Muscle of leg (tissue), 3 donors: ENCODE measurements at regions not wholly inside any gene's neighbourhood (a gene's known extent, or its start where the extent isn't known, plus 50 kb on each side); places are given as distances from the start of the nearest gene placed in this dataset.
"Not testable (repeated sequence)": the region's sequence is repeated elsewhere in the genome, so short reads cannot be mapped to it uniquely, and the experiment has no call there.

ENCODE experiments used
- DNase-seq: peaks from one replicate; pipeline ENCODE4 v3.0.0; 2013
- H3K27ac ChIP-seq: one replicate; pipeline ENCODE4 v1.5.1; 2013; ENCODE audit warnings: mild to moderate bottlenecking, low read length, control low read depth
- H3K27me3 ChIP-seq: one replicate; pipeline ENCODE4 v1.6.1; 2013; ENCODE audit warnings: low read length; ENCODE audit not compliant: control insufficient read depth, insufficient read depth
- H3K36me3 ChIP-seq: one replicate; pipeline ENCODE4 v1.6.1; 2013; ENCODE audit warnings: low read length; ENCODE audit not compliant: control insufficient read depth, insufficient read depth
- H3K4me1 ChIP-seq: one replicate; pipeline ENCODE4 v1.6.1; 2013; ENCODE audit warnings: low read length; ENCODE audit not compliant: control insufficient read depth, insufficient read depth
- H3K4me3 ChIP-seq: one replicate; pipeline ENCODE4 v1.5.1; 2013; ENCODE audit warnings: low read length, control low read depth
- H3K9me3 ChIP-seq: replicated peaks from 2 replicates; pipeline ENCODE4 v1.6.1; 2013; ENCODE audit warnings: low read depth, low read length; ENCODE audit not compliant: control insufficient read depth
- WGBS: methylation state at CpG from one replicate; pipeline ENCODE4 v1.1.5; 2013; ENCODE audit warnings: missing lambda C conversion rate; ENCODE audit not compliant: insufficient coverage; 5-methylcytosine and 5-hydroxymethylcytosine counted together

DNA sequence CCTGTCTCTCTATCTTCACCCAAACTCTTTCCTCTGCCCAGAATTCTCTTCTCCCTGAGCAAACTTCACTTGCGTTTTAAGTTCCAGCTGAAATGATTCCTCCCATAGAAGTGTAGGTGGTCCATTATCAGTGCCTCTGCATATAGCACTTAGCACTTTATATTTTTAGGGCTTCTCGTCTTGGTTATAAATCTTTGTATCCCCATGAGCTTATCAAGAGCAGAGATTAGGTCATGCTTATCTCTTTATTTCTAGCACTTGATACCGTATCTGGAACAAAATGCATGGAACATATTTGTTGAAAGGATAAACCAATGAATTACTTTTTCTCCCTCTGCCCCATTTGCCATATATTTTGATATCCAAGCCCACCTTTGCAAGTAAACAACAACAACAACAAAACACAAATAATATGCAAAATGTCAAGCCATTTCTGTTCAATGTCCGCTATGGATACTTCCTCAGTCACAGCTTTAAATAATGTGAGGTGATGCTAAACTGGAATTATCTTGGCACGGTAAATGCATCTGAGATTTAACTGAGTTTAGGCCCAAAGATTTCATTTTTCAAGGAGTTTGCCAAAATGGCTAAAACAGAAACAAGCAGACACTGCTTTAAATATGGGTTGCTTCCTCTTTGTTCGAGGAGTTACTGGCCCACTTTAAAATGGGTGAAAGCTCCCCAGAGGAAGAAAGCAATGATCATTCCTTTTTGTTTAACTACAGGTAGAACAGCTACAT lies 106.2 kb upstream of the STMND1 start:
- WGBS: no CpG with 5 or more reads among the region's 6 CpGs
- Histone ChIP-seq H3K36me3 (no peaks in the 10 kb centered on the region), H3K4me3 (no peak overlapping the region), H3K27me3 (no peaks in the 10 kb centered on the region), H3K9me3 (no peaks in the 10 kb centered on the region), H3K4me1 (peaks cover 3% of the 10 kb centered on the region), H3K27ac (no peak overlapping the region)
- peak; percentile 78 for DNase-seq

DNA sequence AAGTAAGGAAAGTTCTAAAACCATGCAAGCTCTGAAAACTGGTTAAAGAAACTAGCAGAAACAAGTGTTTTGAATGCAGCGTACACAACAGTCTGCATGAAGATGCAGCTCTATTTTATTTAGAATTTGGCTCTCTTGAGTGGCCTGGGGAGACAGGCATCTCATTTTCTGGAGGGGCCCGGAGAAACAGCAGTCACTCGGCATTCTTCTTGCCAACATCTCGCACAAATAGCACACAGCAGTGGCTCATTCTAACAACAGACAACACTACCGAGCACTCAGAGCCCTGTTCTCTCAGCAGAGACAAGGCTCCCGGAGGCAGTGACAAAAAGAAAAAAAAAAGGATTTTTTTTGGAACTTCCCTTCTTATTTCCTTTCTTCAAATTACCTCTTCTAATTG lies 108.5 kb upstream of the STMND1 start:
- 60% methylated on average over 1 of the region's 6 CpGs for WGBS
- H3K4me3 ChIP-seq: no peak overlapping the region

DNA sequence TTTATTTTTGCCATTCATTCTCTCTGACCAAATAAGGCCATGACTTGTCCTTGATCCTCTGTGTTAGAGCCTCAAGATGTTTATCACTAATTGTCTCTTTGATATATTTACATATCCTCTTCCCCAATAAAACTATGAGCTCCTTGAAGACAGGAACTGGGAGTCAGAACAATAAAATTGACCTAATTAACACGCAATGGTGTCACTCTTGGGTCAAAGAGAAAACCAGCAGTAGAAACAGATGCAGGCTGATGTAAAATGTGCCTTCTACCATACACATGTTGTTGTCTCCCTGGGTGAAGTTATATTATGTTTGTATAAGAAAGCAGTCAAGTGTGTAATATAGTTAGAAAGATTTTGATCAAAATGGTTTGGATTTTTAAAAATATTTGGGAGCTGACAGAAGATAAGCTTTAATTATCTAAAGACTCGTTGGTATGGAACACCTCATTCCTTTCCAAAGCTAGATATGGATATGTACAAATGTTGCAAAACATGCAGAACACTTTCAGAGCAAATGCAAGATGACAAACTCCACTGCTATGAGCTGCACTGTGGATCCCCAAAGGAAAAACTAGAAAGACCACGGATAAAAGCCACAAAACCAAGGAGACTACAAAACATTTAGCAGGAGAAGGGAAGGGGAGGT lies 109.7 kb upstream of the STMND1 start:
- no peaks in the 10 kb centered on the region for H3K36me3 ChIP-seq
- no peak for DNase-seq
- WGBS: no CpG with 5 or more reads among the region's 3 CpGs

More for the DNA sequence above, 108.5 kb upstream of the STMND1 start:
- Histone ChIP-seq H3K9me3 (peaks cover 5% of the 10 kb centered on the region), H3K27me3 (no peaks in the 10 kb centered on the region), H3K27ac (no peak overlapping the region), H3K36me3 (no peaks in the 10 kb centered on the region), H3K4me1 (peaks cover 3% of the 10 kb centered on the region)
- DNase-seq: peak; percentile 55

DNA sequence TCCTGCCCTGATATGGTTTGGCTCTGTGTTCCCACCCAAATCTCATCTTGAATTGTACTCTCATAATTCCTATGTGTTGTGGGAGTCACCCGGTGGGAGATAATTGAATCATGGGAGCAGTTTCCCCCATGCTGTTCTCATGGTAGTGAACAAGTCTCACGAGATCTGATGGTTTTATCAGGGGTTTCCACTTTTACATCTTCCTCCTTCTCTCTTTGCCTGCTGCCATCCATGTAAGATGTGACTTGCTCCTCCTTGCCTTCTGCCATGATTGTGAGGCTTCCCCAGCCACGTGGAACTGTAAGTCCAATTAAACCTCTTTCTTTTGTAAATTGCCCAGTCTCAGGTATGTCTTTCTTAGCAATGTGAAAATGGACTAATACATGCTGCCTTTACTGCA lies 111.9 kb upstream of the STMND1 start:
- not testable (repeated sequence) for H3K9me3 ChIP-seq, H3K36me3 ChIP-seq, DNase-seq, H3K4me3 ChIP-seq, H3K27me3 ChIP-seq, H3K27ac ChIP-seq
- peaks cover 10% of the 10 kb centered on the region for H3K4me1 ChIP-seq
- no CpG with 5 or more reads among the region's 3 CpGs for WGBS

More for the DNA sequence above, 109.7 kb upstream of the STMND1 start:
- peaks cover 3% of the 10 kb centered on the region for H3K4me1 ChIP-seq
- H3K27ac ChIP-seq: no peak overlapping the region
- peaks cover 5% of the 10 kb centered on the region for H3K9me3 ChIP-seq
- no peak overlapping the region for H3K4me3 ChIP-seq
- H3K27me3 ChIP-seq: no peaks in the 10 kb centered on the region

DNA sequence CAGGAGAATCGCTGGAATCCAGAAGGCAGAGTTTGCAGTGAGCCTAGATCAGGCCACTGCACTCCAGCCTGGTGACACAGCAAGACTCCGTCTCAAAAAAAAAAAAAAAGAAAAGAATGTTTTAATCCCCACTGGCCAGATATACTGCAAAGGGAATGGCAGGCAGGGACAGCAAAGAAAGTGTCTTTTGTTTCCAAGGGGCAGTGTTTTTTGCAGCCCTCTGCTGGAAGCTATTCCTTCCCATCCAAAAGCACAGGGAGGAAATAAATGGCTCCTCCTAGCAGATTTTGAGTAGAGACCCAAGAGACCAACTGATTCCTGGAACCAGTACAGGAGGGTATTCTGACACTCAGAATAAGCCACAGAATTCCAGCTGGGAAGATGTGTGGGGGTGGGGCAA lies 112.5 kb upstream of the STMND1 start:
- Histone ChIP-seq H3K36me3 (no peaks in the 10 kb centered on the region), H3K27ac (no peak overlapping the region), H3K27me3 (no peaks in the 10 kb centered on the region), H3K4me1 (peaks cover 10% of the 10 kb centered on the region), H3K4me3 (no peak overlapping the region), H3K9me3 (peaks cover 5% of the 10 kb centered on the region)
- 83% methylated on average over 2 of the region's 2 CpGs for WGBS
- DNase-seq: no peak

DNA sequence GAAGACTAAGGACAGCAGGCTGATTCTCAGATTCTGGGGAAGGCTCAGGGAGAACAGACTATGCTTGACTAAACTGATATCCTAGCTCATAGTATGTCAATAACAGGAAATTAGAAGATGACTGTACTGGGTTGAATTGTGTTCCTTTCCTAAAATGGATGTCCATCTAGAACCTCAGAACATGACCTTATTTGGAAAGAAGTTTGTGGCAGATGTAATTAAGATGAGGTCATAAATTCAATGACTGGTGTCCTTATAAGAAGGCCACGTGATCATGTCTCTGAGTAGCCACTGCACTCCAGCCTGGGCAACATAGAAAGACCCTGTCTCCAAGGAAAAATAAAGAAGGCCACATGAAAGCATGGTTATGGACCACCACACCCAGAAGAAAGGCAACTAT lies 113.9 kb upstream of the STMND1 start:
- no CpG with 5 or more reads among the region's 1 CpG for WGBS
- H3K36me3 ChIP-seq: no peaks in the 10 kb centered on the region
- peaks cover 5% of the 10 kb centered on the region for H3K9me3 ChIP-seq
- DNase-seq: no peak
- no peak overlapping the region for H3K27ac ChIP-seq
- no peak overlapping the region for H3K4me3 ChIP-seq
- H3K4me1 ChIP-seq: peaks cover 10% of the 10 kb centered on the region
- H3K27me3 ChIP-seq: no peaks in the 10 kb centered on the region

DNA sequence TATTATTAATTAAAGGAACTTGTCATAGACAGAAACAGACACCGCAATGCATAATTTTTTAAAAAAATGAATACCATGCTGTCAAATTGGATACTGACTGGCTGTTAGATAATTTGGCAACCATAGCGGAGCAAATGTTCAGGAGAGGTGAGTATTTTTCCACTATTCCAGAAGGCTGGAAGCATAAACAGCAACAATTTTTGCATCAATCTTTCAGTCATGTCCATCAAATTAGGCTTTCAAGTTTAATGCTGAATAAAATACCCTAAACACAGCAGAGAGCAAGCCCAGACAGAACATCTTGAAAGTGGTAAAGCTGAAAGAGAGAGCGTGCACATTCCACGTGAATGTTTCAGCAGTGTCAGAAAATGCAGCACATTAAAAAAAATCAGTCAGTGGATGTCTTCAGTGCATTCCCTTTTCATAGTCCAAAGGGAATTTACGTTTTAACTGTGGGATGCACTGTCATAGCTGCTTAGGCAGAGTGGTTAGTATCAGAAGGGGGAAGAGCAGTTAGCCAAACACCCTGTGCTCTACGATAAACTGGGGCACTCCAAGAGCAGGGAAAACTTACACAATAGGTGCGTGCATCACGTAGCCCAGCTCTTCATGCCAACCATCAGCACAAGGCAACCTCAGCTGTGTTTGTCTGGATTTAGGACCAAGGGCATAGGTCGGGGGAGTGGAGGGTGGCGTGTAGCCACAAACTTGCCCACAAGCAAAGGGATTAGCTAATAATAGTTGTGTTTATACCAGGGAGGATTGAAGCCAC lies 116.2 kb upstream of the STMND1 start:
- peak; percentile 62 for DNase-seq
- Histone ChIP-seq H3K36me3 (no peaks in the 10 kb centered on the region), H3K9me3 (peaks cover 5% of the 10 kb centered on the region), H3K27ac (peak overlapping the region; percentile 47), H3K4me1 (peaks cover 15% of the 10 kb centered on the region), H3K27me3 (no peaks in the 10 kb centered on the region), H3K4me3 (no peak overlapping the region)
- WGBS: 16% methylated on average over 4 of the region's 10 CpGs

DNA sequence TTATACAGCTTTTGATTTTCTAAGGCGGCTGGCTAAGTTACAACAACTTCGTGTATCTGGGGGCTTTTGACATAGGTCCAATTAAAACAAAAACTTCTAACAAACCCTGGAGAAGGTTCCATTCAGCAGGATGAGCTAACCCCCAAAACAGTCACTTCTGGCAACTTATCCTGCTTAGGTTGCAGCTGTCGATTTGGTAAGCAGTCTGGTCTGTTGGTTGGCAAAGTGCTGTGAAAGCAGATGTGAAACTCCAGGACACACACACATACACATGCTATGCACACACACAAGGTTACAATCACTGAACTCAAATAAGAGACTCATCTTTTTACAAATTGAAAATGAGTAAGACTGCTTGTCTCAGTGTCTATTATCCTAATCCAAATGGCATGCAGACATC lies 119.0 kb upstream of the STMND1 start:
- Histone ChIP-seq H3K4me3 (no peak overlapping the region), H3K27me3 (peaks cover 2% of the 10 kb centered on the region), H3K36me3 (no peaks in the 10 kb centered on the region), H3K27ac (peak overlapping the region; percentile 15), H3K9me3 (no peaks in the 10 kb centered on the region), H3K4me1 (peaks cover 17% of the 10 kb centered on the region)
- no CpG with 5 or more reads among the region's 3 CpGs for WGBS
- peak; percentile 95 for DNase-seq

DNA sequence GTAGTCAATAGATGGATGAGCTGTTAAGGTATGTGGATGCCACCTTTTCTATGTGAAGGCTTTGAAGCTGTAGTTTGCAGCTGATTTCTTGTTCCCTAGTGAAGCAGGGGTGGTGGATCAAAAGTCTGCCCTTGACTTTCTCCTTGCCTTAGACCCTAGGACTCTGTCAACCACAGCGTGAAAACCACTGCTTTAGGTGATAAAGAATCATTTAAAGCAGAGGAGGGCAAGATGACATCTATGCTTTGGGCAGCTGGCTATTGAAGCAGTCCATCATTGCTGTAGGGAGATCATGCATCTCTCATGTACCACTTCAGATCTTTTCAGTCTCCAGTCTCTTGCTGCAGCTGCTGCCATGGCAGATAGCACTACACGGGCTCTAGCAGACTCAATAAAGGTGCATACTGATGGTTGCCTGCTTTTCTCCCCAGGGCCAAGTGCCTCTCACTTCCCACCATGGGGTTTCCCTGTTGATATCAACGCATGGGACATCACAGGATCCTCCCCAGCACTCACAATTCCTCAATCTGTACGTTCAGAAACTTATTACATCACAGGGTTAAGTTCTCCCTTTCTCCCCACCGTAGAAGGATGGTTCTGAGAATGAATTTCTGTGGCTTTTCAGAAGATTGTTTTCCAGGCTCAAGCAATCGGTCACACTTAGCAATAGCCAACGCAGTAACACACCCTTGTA lies 122.0 kb upstream of the STMND1 start:
- H3K27ac ChIP-seq: no peak overlapping the region
- WGBS: 74% methylated on average over 5 of the region's 7 CpGs

DNA sequence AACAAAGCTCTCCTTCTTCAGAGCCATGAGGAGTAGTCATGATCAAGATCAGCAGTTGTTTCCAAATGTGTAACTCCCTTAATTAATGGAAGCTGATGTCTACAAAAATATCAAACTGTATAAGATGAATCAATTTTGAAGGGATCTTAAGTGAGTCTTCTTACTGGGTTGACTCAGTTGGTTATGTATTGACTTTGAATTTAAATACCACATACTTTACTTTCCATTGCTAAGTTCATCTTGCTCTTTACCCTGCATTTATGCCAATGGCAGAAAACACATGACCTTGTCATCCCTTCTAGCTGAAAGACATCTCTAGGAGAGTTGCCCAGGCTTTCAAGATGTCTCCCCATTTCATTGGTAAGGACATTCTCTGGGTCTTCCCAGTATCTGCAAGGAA lies 123.2 kb upstream of the STMND1 start:
- no peak overlapping the region for H3K27ac ChIP-seq
- H3K9me3 ChIP-seq: no peaks in the 10 kb centered on the region
- DNase-seq: no peak
- H3K36me3 ChIP-seq: no peaks in the 10 kb centered on the region
- H3K4me1 ChIP-seq: peaks cover 7% of the 10 kb centered on the region
- H3K27me3 ChIP-seq: peaks cover 2% of the 10 kb centered on the region
- H3K4me3 ChIP-seq: no peak overlapping the region

More for the DNA sequence above, 122.0 kb upstream of the STMND1 start:
- Histone ChIP-seq H3K27me3 (peaks cover 2% of the 10 kb centered on the region), H3K9me3 (no peaks in the 10 kb centered on the region), H3K36me3 (no peaks in the 10 kb centered on the region), H3K4me1 (peaks cover 7% of the 10 kb centered on the region), H3K4me3 (no peak overlapping the region)
- no peak for DNase-seq
